ENCODE measurements at regions not wholly inside any gene's neighbourhood (a gene's known extent, or its start where the extent isn't known, plus 50 kb on each side); places are given as distances from the start of the nearest gene placed in this dataset.

DNA sequence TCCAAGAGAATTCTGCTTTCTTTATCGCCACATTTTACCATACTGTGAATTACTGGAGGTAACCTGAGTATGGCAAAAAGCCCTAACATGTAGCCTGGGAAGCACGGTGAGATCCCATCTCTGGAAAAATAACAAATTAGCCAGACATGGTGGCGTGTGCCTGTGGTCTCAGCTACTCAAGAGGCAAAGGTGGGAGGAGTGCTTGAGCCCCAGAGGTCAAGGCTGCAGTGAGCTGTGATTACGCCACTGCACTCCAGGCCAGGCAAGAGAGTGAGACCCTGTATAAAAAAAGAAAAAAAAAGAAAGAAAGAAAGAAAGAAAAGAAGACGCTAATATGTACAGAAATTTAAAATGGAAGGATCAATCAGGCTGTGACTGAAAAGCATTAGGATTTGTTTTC lies 57.7 kb upstream of the SESTD1 start:
- no peak for TF ChIP-seq CTCF (IDR thresholded peaks at IDR 0.05 in 2 of 3, conservative IDR thresholded peaks at IDR 0.05 in 1 of 3; ENCODE audit: control insufficient read depth in 2 of 3, extremely low read depth in 1 of 3, insufficient read depth in 1 of 3, low read depth in 3 of 3, low read length in 3 of 3)
- TF ChIP-seq SRF (IDR thresholded peaks at IDR 0.05; ENCODE audit: low read depth in 2 of 2, low read length in 2 of 2) = no peak
- no peak for TF ChIP-seq IKZF1 (conservative IDR thresholded peaks at IDR 0.05)
- TF ChIP-seq NR2F1 (conservative IDR thresholded peaks at IDR 0.05) = no peak
- TF ChIP-seq POLR2A (IDR thresholded peaks at IDR 0.05; ENCODE audit: low read depth, low read length) = no peak
- TF ChIP-seq REST (IDR thresholded peaks at IDR 0.05; ENCODE audit: low read depth, low read length) = no peak
- TF ChIP-seq EZH2 (IDR thresholded peaks at IDR 0.05; ENCODE audit: borderline replicate concordance, control insufficient read depth, low read depth, low read length) = no peak
- TF ChIP-seq ATF3 (IDR thresholded peaks at IDR 0.05; ENCODE audit: borderline replicate concordance, extremely low read depth, low read depth, low read length) = no peak
- no peak for TF ChIP-seq CEBPB (IDR thresholded peaks at IDR 0.05; ENCODE audit: borderline replicate concordance in 1 of 2, low read depth in 2 of 2, low read length in 2 of 2)
- TF ChIP-seq SUZ12 (IDR thresholded peaks at IDR 0.05; ENCODE audit: unreplicated experiment) = no peak
- no peak for TF ChIP-seq BHLHE40 (IDR thresholded peaks at IDR 0.05; ENCODE audit: borderline replicate concordance in 1 of 2, low read depth in 2 of 2, low read length in 1 of 2)

Measured in GM12878 (cell line).